Common myeloid progenitor, CD34-positive (primary cell): ENCODE measurements at regions not wholly inside any gene's neighbourhood (a gene's known extent, or its start where the extent isn't known, plus 50 kb on each side); places are given as distances from the start of the nearest gene placed in this dataset.

Source experiments
- CTCF ChIA-PET: fragments of 350-600 bp; sonication (Branson Sonifier 250); formaldehyde crosslinking; loops from one replicate; lab custom pipeline; 2021; ENCODE audit warnings: antibody characterized with exemption; lab: Charles Lee
- POLR2A ChIA-PET: fragments of 350-600 bp; sonication (Branson Sonifier 250); formaldehyde crosslinking; loops from one replicate; lab custom pipeline; 2021; ENCODE audit warnings: antibody characterized with exemption; lab: Charles Lee
- DNase-seq, 3 donors: peaks; one replicate each; pipeline versions ENCODE4 v3.0.0 to v3.0.0-alpha.2; 2013
- H3K27ac ChIP-seq, 2 experiments: 1 replicate in 1 of 2; 2 replicates in 1 of 2; pipeline ENCODE4 v1.7.0; 2013; ENCODE audit warnings: inconsistent platforms in 2 of 2, low read length in 2 of 2, mild to moderate bottlenecking in 2 of 2, low read depth in 1 of 2, moderate library complexity in 1 of 2; ENCODE audit not compliant: severe bottlenecking in 2 of 2, insufficient read depth in 1 of 2, poor library complexity in 1 of 2
- H3K27me3 ChIP-seq, 5 experiments: replicated peaks in 2 of 5; 1 replicate in 3 of 5; 2 replicates in 2 of 5; pipeline versions ENCODE4 v1.6.1 to v1.7.0; 2013; ENCODE audit warnings: low read length in 4 of 5, mild to moderate bottlenecking in 2 of 5, moderate library complexity in 2 of 5, inconsistent platforms in 1 of 5; ENCODE audit not compliant: insufficient read depth in 5 of 5, control insufficient read depth in 4 of 5
- H3K36me3 ChIP-seq, 4 experiments: 1 replicate in 2 of 4; 2 replicates in 2 of 4; pipeline versions ENCODE4 v1.6.1 to v1.7.0; 2013; ENCODE audit warnings: low read length in 3 of 4, control low read depth in 1 of 4, mild to moderate bottlenecking in 1 of 4; ENCODE audit not compliant: control insufficient read depth in 4 of 4, insufficient read depth in 4 of 4
- H3K4me1 ChIP-seq, 4 experiments: 1 replicate in 3 of 4; 2 replicates in 1 of 4; pipeline versions ENCODE4 v1.6.1 to v1.7.1; 2013; ENCODE audit warnings: low read length in 3 of 4, mild to moderate bottlenecking in 3 of 4, control low read depth in 1 of 4, inconsistent platforms in 1 of 4, moderate library complexity in 1 of 4; ENCODE audit not compliant: control insufficient read depth in 4 of 4, insufficient read depth in 4 of 4; ENCODE audit errors: control extremely low read depth in 1 of 4
- H3K4me3 ChIP-seq, 7 experiments: 1 replicate in 4 of 7; 2 replicates in 3 of 7; pipeline versions ENCODE4 v1.5.1 to v1.7.0; 2013; ENCODE audit warnings: mild to moderate bottlenecking in 7 of 7, low read length in 6 of 7, moderate library complexity in 6 of 7, inconsistent platforms in 2 of 7, low read depth in 2 of 7, control low read depth in 1 of 7; ENCODE audit not compliant: insufficient read depth in 4 of 7, control insufficient read depth in 1 of 7; ENCODE audit errors: extremely low read depth in 1 of 7
- H3K9me3 ChIP-seq, 5 experiments: 1 replicate in 4 of 5; 2 replicates in 1 of 5; pipeline versions ENCODE4 v1.6.1 to v1.7.1; 2013; ENCODE audit warnings: low read length in 4 of 5, mild to moderate bottlenecking in 2 of 5, inconsistent platforms in 1 of 5, low read depth in 1 of 5, moderate library complexity in 1 of 5; ENCODE audit not compliant: control insufficient read depth in 4 of 5, insufficient read depth in 2 of 5; ENCODE audit errors: control extremely low read depth in 1 of 5
- WGBS: methylation state at CpG from one replicate; pipeline ENCODE4 v1.1.5; 2013; ENCODE audit not compliant: insufficient coverage; 5-methylcytosine and 5-hydroxymethylcytosine counted together

DNA sequence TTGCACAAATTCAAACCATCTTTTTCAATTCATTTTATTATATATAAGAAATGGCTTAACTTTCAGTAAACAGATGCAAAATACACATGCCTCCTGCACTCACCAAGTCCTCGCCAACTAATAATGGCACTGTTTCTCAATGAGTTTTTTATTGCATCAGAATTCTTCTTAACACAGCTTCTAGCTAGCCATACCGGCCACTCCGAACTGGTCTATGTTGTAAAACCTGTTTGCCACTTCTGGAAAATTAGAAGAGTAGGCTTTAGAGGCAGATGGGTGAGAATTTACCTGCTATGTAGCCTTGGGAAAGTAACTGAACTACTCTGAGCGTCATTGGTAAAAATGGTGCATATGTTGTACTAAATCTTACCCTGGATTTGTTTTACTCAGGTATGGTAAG is 100.6 kb upstream of the LHCGR start:
- H3K4me3 ChIP-seq: no peak overlapping the region
- H3K9me3 ChIP-seq: no peaks in the 10 kb centered on the region
- no peaks in the 10 kb centered on the region for H3K36me3 ChIP-seq
- ChIA-PET CTCF (no interaction called here), POLR2A (no interaction called here)
- no peaks in the 10 kb centered on the region for H3K4me1 ChIP-seq
- no peak overlapping the region for H3K27ac ChIP-seq
- peaks cover 0 to 9% (median 0%) of the 10 kb centered on the region in 5 experiments for H3K27me3 ChIP-seq
- WGBS: 100% methylated on average over 4 of the region's 4 CpGs
- DNase-seq: no peak

DNA sequence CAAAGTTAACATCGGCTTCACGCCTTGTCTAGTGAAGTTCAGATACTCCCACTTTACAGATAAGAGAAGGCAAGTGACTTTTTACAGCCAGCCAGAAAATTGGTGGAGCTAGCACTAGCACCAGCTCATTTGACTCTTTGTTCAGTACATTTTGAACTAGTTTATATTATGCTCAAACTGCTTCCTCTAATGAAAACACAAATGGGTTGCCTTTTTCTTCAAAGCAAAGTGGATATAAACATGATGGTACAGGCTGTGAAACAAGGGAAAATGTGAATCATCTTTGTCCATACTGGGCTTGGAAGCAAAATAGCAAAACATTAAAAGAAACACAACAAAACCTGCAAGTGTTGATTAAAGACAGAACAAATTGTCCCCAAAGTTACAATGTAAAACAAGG is 99.6 kb upstream of the LHCGR start:
- WGBS: 100% methylated on average over 2 of the region's 2 CpGs
- H3K9me3 ChIP-seq: no peaks in the 10 kb centered on the region
- CTCF ChIA-PET: no interaction called here

DNA sequence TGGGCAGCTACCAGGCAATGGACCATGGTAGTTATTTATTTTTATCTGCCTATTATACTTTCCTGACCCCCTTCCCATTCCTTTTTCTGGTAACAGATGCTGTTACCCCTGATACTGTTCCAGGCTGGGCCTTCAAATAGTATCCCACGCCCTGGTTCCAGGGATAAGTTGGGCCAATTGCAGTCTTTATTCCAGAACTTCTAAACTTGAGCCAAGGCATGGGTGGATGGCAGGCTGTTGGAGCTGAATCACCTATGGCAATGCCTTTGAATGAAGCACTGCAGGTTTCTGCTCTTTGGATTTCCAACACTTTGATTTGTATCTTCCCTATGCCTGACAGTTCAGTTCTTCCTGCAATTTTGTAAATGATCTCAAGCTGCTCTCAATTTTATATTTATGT is 99.2 kb upstream of the LHCGR start:
- CTCF ChIA-PET: no interaction called here
- no peak overlapping the region for H3K27ac ChIP-seq
- DNase-seq: no peak
- WGBS: 91% methylated on average over 1 of the region's 1 CpG
- no peaks in the 10 kb centered on the region for H3K4me1 ChIP-seq
- POLR2A ChIA-PET: no interaction called here
- peaks cover 0 to 9% (median 0%) of the 10 kb centered on the region in 5 experiments for H3K27me3 ChIP-seq
- no peaks in the 10 kb centered on the region for H3K9me3 ChIP-seq
- H3K4me3 ChIP-seq: no peak overlapping the region
- no peaks in the 10 kb centered on the region for H3K36me3 ChIP-seq

More for the DNA sequence above, 99.6 kb upstream of the LHCGR start:
- H3K4me1 ChIP-seq: no peaks in the 10 kb centered on the region
- H3K27me3 ChIP-seq: peaks cover 0 to 9% (median 0%) of the 10 kb centered on the region in 5 experiments
- no peak overlapping the region for H3K4me3 ChIP-seq
- POLR2A ChIA-PET: no interaction called here
- no peak overlapping the region for H3K27ac ChIP-seq
- H3K36me3 ChIP-seq: no peaks in the 10 kb centered on the region
- no peak for DNase-seq

DNA sequence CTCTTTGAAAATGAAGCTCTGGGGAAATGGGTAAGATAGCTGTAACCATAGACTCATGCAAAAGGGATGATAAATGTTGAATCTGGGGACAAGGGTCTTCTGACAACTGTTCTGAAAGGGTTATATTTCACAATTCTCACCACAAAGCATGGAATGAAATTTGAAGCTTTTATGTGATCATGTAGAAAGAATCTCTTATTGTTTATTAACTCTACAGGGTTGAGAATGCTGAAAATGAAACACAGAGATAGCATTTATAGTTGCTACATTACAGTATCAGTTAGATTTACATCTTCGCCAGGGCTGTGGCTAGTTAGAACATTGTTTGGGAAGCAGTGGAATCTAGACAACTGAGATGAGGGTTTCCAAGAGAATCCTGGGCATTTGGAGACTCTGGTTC is 97.4 kb upstream of the LHCGR start:
- POLR2A ChIA-PET: no interaction called here
- no peaks in the 10 kb centered on the region for H3K4me1 ChIP-seq
- no peak for DNase-seq
- H3K27me3 ChIP-seq: peaks cover 0 to 9% (median 0%) of the 10 kb centered on the region in 5 experiments
- CTCF ChIA-PET: no interaction called here
- WGBS: no CpG with 5 or more reads among the region's 1 CpG
- H3K4me3 ChIP-seq: no peak overlapping the region
- H3K9me3 ChIP-seq: no peaks in the 10 kb centered on the region
- H3K27ac ChIP-seq: no peak overlapping the region
- no peaks in the 10 kb centered on the region for H3K36me3 ChIP-seq

DNA sequence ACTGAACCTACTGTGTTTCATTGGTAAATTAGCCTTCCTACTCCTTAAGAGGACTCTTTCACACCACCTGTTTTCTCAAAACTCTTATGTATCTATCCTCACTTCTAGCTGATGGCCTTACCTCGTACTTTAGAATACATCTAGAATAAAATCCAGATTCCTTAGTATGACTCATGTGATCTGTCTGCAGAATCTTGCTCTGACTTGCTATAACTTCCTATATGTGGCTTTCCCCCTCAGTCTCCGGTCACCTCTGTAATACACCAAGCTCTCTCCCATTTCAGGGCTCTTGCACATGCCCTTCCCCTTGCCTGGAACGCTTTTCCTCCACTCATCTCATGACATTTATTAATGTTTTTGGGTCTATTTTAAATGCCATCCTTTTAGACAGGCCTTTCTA is 95.6 kb upstream of the LHCGR start:
- no peak for DNase-seq
- Histone ChIP-seq H3K36me3 (no peaks in the 10 kb centered on the region), H3K4me3 (no peak overlapping the region), H3K27ac (no peak overlapping the region), H3K9me3 (no peaks in the 10 kb centered on the region), H3K27me3 (peaks cover 0 to under 1% (median 0%) of the 10 kb centered on the region in 5 experiments), H3K4me1 (no peaks in the 10 kb centered on the region)
- whole genome bisulfite sequencing: 90% methylated on average over 2 of the region's 3 CpGs
- POLR2A ChIA-PET: no interaction called here
- CTCF ChIA-PET: no interaction called here

DNA sequence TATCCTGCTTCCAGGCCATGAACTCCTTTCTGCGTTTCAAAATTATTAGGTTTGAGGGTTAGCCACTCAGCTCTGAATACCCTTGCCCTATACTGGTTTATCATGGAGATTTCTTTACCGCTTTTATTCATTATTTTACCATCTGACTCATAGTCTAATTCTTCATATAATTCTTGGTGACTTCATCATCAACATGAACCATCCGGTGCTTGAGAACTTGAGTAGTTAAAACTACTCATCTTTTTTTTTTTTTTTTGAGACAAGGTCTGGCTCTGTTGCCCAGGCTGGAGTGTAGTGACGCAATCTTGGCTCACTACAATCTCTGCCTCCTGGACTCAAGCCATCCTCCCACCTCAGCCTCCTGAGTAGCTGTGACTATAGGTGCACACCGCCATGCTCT is 94.2 kb upstream of the LHCGR start:
- POLR2A ChIA-PET: no interaction called here
- H3K4me3 ChIP-seq: no peak overlapping the region
- CTCF ChIA-PET: no interaction called here
- no peaks in the 10 kb centered on the region for H3K27me3 ChIP-seq
- no peaks in the 10 kb centered on the region for H3K36me3 ChIP-seq
- no peak overlapping the region for H3K27ac ChIP-seq
- WGBS: 95% methylated on average over 4 of the region's 5 CpGs
- no peak for DNase-seq
- H3K9me3 ChIP-seq: no peaks in the 10 kb centered on the region
- H3K4me1 ChIP-seq: no peaks in the 10 kb centered on the region

DNA sequence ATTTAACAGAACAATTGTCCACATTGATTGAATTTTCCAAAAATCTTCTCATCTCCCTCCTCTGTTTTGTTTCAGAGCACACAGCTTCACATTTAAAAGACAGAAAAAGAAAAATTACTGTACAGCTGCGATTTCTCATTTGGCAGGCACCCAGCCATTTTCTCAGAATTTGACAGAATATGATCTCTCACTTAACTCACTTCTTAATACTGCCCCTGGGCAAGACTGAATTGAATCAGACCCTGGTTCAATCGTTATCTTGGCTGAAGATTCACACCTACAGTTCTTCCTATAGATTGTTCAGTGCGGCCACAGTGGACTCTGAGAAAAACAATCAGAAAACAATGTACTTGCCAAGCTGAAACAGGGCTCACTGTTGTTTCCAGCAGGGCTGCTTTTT is 90.2 kb upstream of the LHCGR start:
- DNase-seq: no peak
- H3K4me1 ChIP-seq: no peaks in the 10 kb centered on the region
- ChIA-PET POLR2A (no interaction called here), CTCF (no interaction called here)
- no peak overlapping the region for H3K4me3 ChIP-seq
- H3K27me3 ChIP-seq: no peaks in the 10 kb centered on the region
- no peak overlapping the region for H3K27ac ChIP-seq
- no peaks in the 10 kb centered on the region for H3K9me3 ChIP-seq
- 72% methylated on average over 3 of the region's 3 CpGs for WGBS
- H3K36me3 ChIP-seq: no peaks in the 10 kb centered on the region
